CD4-positive, alpha-beta T cell (primary cell): ENCODE measurements at regions not wholly inside any gene's neighbourhood (a gene's known extent, or its start where the extent isn't known, plus 50 kb on each side); places are given as distances from the start of the nearest gene placed in this dataset.

Experiments used
- ATAC-seq: fragments of 200-7000 bp; cut with Tn5 transposase; one replicate; pipeline ENCODE4 v1.10.0; 2022; ENCODE audit warnings: mild to moderate bottlenecking; ENCODE audit not compliant: poor library complexity
- CTCF ChIA-PET: fragments of 350-600 bp; sonication (Branson Sonifier 250); formaldehyde crosslinking; loops from one replicate; lab custom pipeline; 2021; ENCODE audit warnings: antibody characterized with exemption, inconsistent platforms; lab: Charles Lee
- POLR2A ChIA-PET: fragments of 350-600 bp; sonication (Branson Sonifier 250); formaldehyde crosslinking; loops from one replicate; lab custom pipeline; 2021; ENCODE audit warnings: antibody characterized with exemption, inconsistent platforms; lab: Charles Lee
- DNase-seq, 14 experiments: peaks; one replicate each; pipeline ENCODE4 v3.0.0-alpha.2; 2013 to 2020; ENCODE audit warnings: mixed read lengths in 2 of 14
- H3K27ac ChIP-seq, 2 donors: one replicate each; pipeline versions ENCODE4 v1.5.1 to v1.7.0; 2013; ENCODE audit warnings: low read length in 2 of 2, low read depth in 1 of 2, mild to moderate bottlenecking in 1 of 2
- H3K27me3 ChIP-seq, 2 experiments: 1 replicate in 1 of 2; 2 replicates in 1 of 2; pipeline versions ENCODE4 v1.6.1 to v1.7.0; 2013; ENCODE audit warnings: low read length in 2 of 2, control low read depth in 1 of 2, mild to moderate bottlenecking in 1 of 2, moderate library complexity in 1 of 2; ENCODE audit not compliant: insufficient read depth in 2 of 2, control insufficient read depth in 1 of 2
- H3K36me3 ChIP-seq: one replicate; pipeline ENCODE4 v1.6.1; 2013; ENCODE audit warnings: low read length, control low read depth; ENCODE audit not compliant: insufficient read depth
- H3K4me1 ChIP-seq: one replicate; pipeline ENCODE4 v1.6.1; 2013; ENCODE audit warnings: low read length, control low read depth; ENCODE audit not compliant: insufficient read depth
- H3K4me3 ChIP-seq: one replicate; pipeline ENCODE4 v1.5.1; 2013; ENCODE audit warnings: mild to moderate bottlenecking, low read length, moderate library complexity
- H3K9me3 ChIP-seq, 2 experiments: 1 replicate in 1 of 2; 2 replicates in 1 of 2; pipeline versions ENCODE4 v1.6.1 to v1.7.0; 2013; ENCODE audit warnings: low read length in 2 of 2, mild to moderate bottlenecking in 2 of 2, control low read depth in 1 of 2, moderate library complexity in 1 of 2; ENCODE audit not compliant: control insufficient read depth in 1 of 2, insufficient read depth in 1 of 2
- H3K27ac Mint-ChIP-seq: one replicate; pipeline ENCODE4 v1.8.0; 2020; ENCODE audit warnings: mixed read lengths
- H3K27me3 Mint-ChIP-seq: one replicate; pipeline ENCODE4 v1.8.0; 2021; ENCODE audit warnings: mixed read lengths
- H3K36me3 Mint-ChIP-seq: one replicate; pipeline ENCODE4 v1.8.0; 2021; ENCODE audit warnings: low read depth, mixed read lengths
- H3K4me1 Mint-ChIP-seq: one replicate; pipeline ENCODE4 v1.8.0; 2021; ENCODE audit warnings: low read depth, mixed read lengths
- H3K4me3 Mint-ChIP-seq: one replicate; pipeline ENCODE4 v1.8.0; 2020; ENCODE audit warnings: mild to moderate bottlenecking, mixed read lengths
- H3K9me3 Mint-ChIP-seq: one replicate; pipeline ENCODE4 v1.8.0; 2020; ENCODE audit warnings: mixed read lengths
- intact Hi-C, 2 experiments: fragments of 100-400 bp; cut with DNase I in 1 of 2; cut with micrococcal nuclease in 1 of 2; formaldehyde crosslinking; loops; one replicate each; pipeline versions ENCODE4 v1.15.1 to v1.9.0; 2023 to 2025; cut with DNase I, micrococcal nuclease
- TF ChIP-seq, protein P1 (sequence below): fragments of 200-600 bp; IDR thresholded peaks from one replicate; pipeline ENCODE4 v1.8.0; 2022; ENCODE audit warnings: antibody characterized with exemption, mild to moderate bottlenecking

DNA sequence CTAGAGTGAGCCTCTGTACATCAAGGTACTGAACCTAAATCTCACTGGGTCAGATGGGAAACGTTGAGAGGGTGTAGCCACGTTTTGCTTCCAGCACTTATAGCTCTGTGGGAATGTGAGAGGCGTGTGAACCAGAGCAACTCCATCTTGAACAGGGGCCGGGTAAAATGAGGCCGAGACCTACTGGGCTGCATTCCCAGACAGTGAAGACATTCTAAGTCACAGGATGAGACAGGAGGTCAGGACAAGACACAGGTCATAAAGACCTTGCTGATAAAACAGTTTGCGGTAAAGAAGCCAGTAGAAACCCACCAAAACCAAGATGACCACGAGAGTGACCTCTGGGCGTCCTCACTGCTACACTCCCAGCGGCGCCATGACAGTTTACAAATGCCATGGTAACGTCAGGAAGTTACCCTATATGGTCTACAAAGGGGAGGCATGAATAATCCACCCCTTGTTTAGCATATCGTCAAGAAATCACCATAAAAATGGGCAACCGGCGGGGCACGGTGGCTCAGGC lies 63.4 kb upstream of the NCOR2 start:
- no peaks in the 10 kb centered on the region for H3K27me3 ChIP-seq
- peaks cover 3% of the 10 kb centered on the region for H3K4me1 ChIP-seq
- TF ChIP-seq, protein P1, sequence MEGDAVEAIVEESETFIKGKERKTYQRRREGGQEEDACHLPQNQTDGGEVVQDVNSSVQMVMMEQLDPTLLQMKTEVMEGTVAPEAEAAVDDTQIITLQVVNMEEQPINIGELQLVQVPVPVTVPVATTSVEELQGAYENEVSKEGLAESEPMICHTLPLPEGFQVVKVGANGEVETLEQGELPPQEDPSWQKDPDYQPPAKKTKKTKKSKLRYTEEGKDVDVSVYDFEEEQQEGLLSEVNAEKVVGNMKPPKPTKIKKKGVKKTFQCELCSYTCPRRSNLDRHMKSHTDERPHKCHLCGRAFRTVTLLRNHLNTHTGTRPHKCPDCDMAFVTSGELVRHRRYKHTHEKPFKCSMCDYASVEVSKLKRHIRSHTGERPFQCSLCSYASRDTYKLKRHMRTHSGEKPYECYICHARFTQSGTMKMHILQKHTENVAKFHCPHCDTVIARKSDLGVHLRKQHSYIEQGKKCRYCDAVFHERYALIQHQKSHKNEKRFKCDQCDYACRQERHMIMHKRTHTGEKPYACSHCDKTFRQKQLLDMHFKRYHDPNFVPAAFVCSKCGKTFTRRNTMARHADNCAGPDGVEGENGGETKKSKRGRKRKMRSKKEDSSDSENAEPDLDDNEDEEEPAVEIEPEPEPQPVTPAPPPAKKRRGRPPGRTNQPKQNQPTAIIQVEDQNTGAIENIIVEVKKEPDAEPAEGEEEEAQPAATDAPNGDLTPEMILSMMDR, result no peak
- no peaks in the 10 kb centered on the region for H3K36me3 ChIP-seq
- H3K27ac ChIP-seq, result no peak overlapping the region
- intact Hi-C loops, result no loop called here
- CTCF ChIA-PET, result no interaction called here
- Mint-ChIP-seq H3K27me3 (no peaks in the 10 kb centered on the region), H3K36me3 (no peaks in the 10 kb centered on the region), H3K27ac (no peak overlapping the region), H3K4me1 (peaks cover under 1% of the 10 kb centered on the region), H3K9me3 (no peaks in the 10 kb centered on the region), H3K4me3 (no peak overlapping the region)
- POLR2A ChIA-PET, result no interaction called here
- no peak overlapping the region for H3K4me3 ChIP-seq
- DNase-seq (no peak), ATAC-seq (no peak)
- peaks cover 0 to 3% of the 10 kb centered on the region in 2 experiments for H3K9me3 ChIP-seq

DNA sequence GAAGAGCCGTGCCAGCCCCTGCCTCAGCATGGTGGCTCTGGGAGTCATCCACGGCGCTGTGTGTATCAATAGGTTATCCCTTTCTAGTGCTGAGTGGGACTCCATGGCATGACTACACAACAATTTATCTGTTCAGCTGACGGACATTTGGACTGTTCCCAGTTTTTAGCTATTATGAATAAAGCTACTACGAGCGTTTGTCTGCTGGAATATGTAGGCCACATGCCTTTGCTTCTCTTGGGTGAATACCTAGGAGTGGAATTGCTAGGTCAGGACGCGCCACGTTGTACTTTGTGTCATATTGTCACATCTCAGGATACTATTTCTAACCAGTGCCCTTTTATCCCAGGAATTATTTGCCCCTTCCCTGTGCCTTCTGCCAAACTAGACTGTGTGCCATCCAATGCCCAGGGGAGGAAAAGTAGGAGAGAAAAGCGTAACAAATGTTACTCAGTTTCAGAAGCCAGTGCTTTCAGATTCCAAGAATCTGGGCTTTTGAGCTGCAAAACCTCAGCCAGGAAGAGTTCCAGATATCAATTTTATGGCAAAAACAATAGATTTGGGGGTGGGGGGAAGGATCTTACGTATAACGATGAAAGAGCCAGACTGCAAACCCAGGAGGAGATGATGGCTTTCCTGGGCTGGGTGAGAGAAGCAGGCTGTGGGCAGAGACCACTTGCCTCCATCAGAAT lies 62.5 kb upstream of the NCOR2 start:
- ATAC-seq (no peak), DNase-seq (no peak)
- no peaks in the 10 kb centered on the region for H3K4me1 ChIP-seq
- POLR2A ChIA-PET, result no interaction called here
- TF ChIP-seq, protein P1, result no peak
- no peak overlapping the region for H3K27ac ChIP-seq
- intact Hi-C loops, result no loop called here
- H3K9me3 ChIP-seq, result no peaks in the 10 kb centered on the region
- no peaks in the 10 kb centered on the region for H3K27me3 ChIP-seq
- no peaks in the 10 kb centered on the region for H3K27me3 Mint-ChIP-seq
- no peak overlapping the region for H3K27ac Mint-ChIP-seq
- H3K4me3 Mint-ChIP-seq, result no peak overlapping the region
- H3K9me3 Mint-ChIP-seq, result no peaks in the 10 kb centered on the region
- no peak overlapping the region for H3K4me3 ChIP-seq
- no peaks in the 10 kb centered on the region for H3K36me3 Mint-ChIP-seq
- H3K4me1 Mint-ChIP-seq, result no peaks in the 10 kb centered on the region
- CTCF ChIA-PET, result no interaction called here
- H3K36me3 ChIP-seq, result no peaks in the 10 kb centered on the region

DNA sequence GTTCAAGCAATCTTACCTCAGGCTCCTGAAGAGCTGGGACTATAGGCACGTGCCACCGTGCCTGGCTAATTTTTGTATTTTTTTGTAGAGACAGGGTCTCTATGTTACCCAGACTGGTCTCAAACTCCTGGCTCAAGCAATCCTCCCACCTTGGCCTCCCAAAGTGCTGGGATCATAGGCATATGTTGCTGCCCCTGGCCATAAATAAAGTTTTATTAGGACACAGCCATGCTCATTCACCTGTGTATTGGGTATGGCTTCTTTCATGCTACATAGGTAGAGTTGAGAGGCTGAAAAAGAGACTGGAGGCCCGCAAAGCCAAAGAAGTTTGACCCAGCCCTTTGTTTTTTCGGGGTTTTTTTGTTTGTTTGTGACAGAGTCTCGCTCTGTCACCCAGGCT lies 61.7 kb upstream of the NCOR2 start:
- H3K4me3 Mint-ChIP-seq, result no peak overlapping the region
- no peaks in the 10 kb centered on the region for H3K27me3 ChIP-seq
- intact Hi-C loops, result no loop called here
- peaks cover 0 to 4% of the 10 kb centered on the region in 2 experiments for H3K9me3 ChIP-seq
- no peaks in the 10 kb centered on the region for H3K4me1 Mint-ChIP-seq
- no peaks in the 10 kb centered on the region for H3K9me3 Mint-ChIP-seq
- H3K36me3 Mint-ChIP-seq, result no peaks in the 10 kb centered on the region
- DNase-seq (no peak), ATAC-seq (no peak)
- H3K4me1 ChIP-seq, result no peaks in the 10 kb centered on the region
- no peak overlapping the region for H3K4me3 ChIP-seq
- H3K27ac ChIP-seq, result no peak overlapping the region
- ChIA-PET CTCF (no interaction called here), POLR2A (no interaction called here)
- H3K36me3 ChIP-seq, result no peaks in the 10 kb centered on the region
- H3K27me3 Mint-ChIP-seq, result no peaks in the 10 kb centered on the region
- TF ChIP-seq, protein P1, result no peak
- H3K27ac Mint-ChIP-seq, result no peak overlapping the region
